ENCODE measurements at regions not wholly inside any gene's neighbourhood (a gene's known extent, or its start where the extent isn't known, plus 50 kb on each side); places are given as distances from the start of the nearest gene placed in this dataset.

GRCh38 chr5:24819841-24820240 lies 175.1 kb upstream of the CDH10 start:
- no peak for TF ChIP-seq CTCF (conservative IDR thresholded peaks at IDR 0.05)
- Mint-ChIP-seq H3K4me3 (no peak overlapping the region), H3K27ac (ENCODE audit: unreplicated experiment) (no peak overlapping the region), H3K4me1 (no peaks in the 10 kb centered on the region), H3K9me3 (peaks cover 7% of the 10 kb centered on the region), H3K27me3 (ENCODE audit: low read depth) (no peaks in the 10 kb centered on the region), H3K36me3 (ENCODE audit: low read depth) (peaks cover 3% of the 10 kb centered on the region)
- no peak for DNase-seq (ENCODE audit: low read depth, low spot score)

GRCh38 chr5:24817966-24818365 lies 173.2 kb upstream of the CDH10 start:
- H3K4me1 Mint-ChIP-seq = no peaks in the 10 kb centered on the region
- no peak overlapping the region for H3K27ac Mint-ChIP-seq (ENCODE audit: unreplicated experiment)
- no peak overlapping the region for H3K4me3 Mint-ChIP-seq
- H3K27me3 Mint-ChIP-seq (ENCODE audit: low read depth) = no peaks in the 10 kb centered on the region
- DNase-seq (ENCODE audit: low read depth, low spot score) = no peak
- no peak for TF ChIP-seq CTCF (conservative IDR thresholded peaks at IDR 0.05)
- peaks cover 3% of the 10 kb centered on the region for H3K36me3 Mint-ChIP-seq (ENCODE audit: low read depth)
- peaks cover 7% of the 10 kb centered on the region for H3K9me3 Mint-ChIP-seq

- Mint-ChIP-seq H3K4me3 (no peak overlapping the region), H3K36me3 (ENCODE audit: low read depth) (no peaks in the 10 kb centered on the region), H3K27me3 (ENCODE audit: low read depth) (no peaks in the 10 kb centered on the region)
Measured at GRCh38 chr5:24816206-24816605, 171.4 kb upstream of the CDH10 start.

DNA sequence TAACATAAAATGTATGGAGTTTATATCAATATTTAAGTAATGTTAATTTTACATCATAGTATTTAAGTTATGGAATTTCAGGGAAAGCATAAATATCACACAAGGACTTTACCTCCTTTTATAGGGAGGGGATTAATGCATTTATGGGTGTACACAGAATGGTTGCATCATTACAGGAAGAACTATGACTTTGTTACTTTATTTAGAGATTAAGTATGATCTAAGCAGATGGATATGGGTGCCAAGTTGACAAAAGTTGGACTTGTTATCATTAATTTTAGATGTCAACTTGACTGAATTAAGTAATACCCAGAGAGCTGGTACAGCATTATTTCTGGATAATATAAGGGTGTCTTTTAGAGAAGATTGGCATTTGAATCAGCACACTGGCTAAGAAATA lies 160.5 kb upstream of the CDH10 start:
- Mint-ChIP-seq H3K9me3 (no peaks in the 10 kb centered on the region), H3K4me1 (no peaks in the 10 kb centered on the region), H3K27ac (ENCODE audit: unreplicated experiment) (no peak overlapping the region), H3K4me3 (no peak overlapping the region), H3K36me3 (ENCODE audit: low read depth) (no peaks in the 10 kb centered on the region), H3K27me3 (ENCODE audit: low read depth) (no peaks in the 10 kb centered on the region)
- no peak for DNase-seq (ENCODE audit: low read depth, low spot score)
- TF ChIP-seq CTCF (conservative IDR thresholded peaks at IDR 0.05) = no peak

More at GRCh38 chr5:24816206-24816605, 171.4 kb upstream of the CDH10 start:
- no peak for DNase-seq (ENCODE audit: low read depth, low spot score)
- Mint-ChIP-seq H3K4me1 (no peaks in the 10 kb centered on the region), H3K27ac (ENCODE audit: unreplicated experiment) (no peak overlapping the region), H3K9me3 (peaks cover 1% of the 10 kb centered on the region)
- TF ChIP-seq CTCF (conservative IDR thresholded peaks at IDR 0.05) = no peak

DNA sequence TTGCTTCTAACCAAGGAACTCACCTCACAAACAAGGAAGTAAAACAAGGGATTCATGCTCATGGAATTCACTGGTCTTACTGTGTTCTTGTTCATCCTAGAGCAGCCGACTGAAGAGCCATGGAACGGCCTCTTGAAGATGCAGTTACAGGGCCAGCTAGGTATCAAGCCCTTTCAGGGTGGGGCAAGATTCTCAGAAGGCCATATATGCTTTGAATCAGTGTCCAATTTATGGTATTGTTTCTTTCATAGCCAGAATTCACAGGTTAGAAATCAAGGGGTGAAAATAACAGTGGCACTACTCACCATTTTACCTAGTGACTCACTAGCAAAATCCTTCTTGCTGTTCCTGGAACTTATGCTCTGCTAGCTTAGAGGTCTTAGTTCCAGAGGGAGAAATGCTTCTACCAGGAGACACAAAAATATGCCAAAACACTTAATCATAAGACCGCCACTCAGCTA lies 159.5 kb upstream of the CDH10 start:
- Mint-ChIP-seq H3K4me3 (no peak overlapping the region), H3K36me3 (ENCODE audit: low read depth) (no peaks in the 10 kb centered on the region), H3K27me3 (ENCODE audit: low read depth) (no peaks in the 10 kb centered on the region), H3K27ac (ENCODE audit: unreplicated experiment) (no peak overlapping the region), H3K4me1 (no peaks in the 10 kb centered on the region), H3K9me3 (no peaks in the 10 kb centered on the region)
- DNase-seq (ENCODE audit: low read depth, low spot score) = no peak
- no peak for TF ChIP-seq CTCF (conservative IDR thresholded peaks at IDR 0.05)

DNA sequence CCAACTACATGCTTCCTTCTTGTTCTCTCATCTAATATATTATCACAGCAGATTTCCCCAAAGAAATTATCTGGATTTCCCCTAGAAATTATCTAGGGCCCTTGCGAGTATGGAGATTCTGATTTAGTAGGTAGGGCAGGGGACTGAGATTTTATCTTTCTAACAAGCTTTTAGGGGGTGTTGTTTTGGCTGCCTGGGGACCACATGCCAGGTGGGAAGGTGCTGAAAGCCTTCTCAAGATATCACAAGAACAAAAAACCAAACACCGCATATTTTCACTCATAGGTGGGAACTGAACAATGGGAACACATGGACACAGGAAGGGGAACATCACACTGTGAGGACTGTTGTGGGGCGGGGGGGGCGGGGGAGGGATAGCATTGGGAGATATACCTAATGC lies 146.5 kb upstream of the CDH10 start:
- H3K27ac Mint-ChIP-seq (ENCODE audit: unreplicated experiment) = no peak overlapping the region
- H3K36me3 Mint-ChIP-seq (ENCODE audit: low read depth) = no peaks in the 10 kb centered on the region
- no peaks in the 10 kb centered on the region for H3K27me3 Mint-ChIP-seq (ENCODE audit: low read depth)
- no peak for TF ChIP-seq CTCF (conservative IDR thresholded peaks at IDR 0.05)
- H3K4me1 Mint-ChIP-seq = peaks cover 12% of the 10 kb centered on the region
- no peak overlapping the region for H3K4me3 Mint-ChIP-seq
- H3K9me3 Mint-ChIP-seq = no peaks in the 10 kb centered on the region
- no peak for DNase-seq (ENCODE audit: low read depth, low spot score)

Measured in neural crest cell (in vitro differentiated cells).